GM12874 (cell line): ENCODE measurements at regions not wholly inside any gene's neighbourhood (a gene's known extent, or its start where the extent isn't known, plus 50 kb on each side); places are given as distances from the start of the nearest gene placed in this dataset.

Experiments
- TF ChIP-seq, protein P1 (sequence below): IDR thresholded peaks from 2 replicates; pipeline ENCODE4 v1.5.1; 2011; ENCODE audit warnings: low read depth, mild to moderate bottlenecking, control low read depth, low read length, moderate library complexity; ENCODE audit not compliant: insufficient read depth

DNA sequence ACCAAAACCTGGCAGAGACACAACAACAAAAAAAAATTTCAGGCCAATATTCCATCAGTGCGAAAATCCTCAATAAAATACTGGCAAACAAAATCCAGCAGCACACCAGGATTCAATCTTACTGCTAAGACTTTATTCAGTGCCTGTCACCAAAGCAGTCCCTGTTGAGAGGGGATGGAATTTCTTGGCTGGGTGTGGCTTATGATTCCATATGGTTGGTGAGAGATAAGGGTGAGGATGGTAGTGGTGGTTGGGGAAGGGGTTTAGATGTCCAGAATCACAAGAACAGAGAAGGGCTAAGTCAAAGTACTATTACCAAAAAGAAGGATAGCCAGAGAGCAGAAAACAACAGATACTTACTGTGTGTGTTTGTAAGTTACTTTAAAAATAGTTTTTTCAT, 152.8 kb upstream of the SLC35B3 start:
- TF ChIP-seq, protein P1, sequence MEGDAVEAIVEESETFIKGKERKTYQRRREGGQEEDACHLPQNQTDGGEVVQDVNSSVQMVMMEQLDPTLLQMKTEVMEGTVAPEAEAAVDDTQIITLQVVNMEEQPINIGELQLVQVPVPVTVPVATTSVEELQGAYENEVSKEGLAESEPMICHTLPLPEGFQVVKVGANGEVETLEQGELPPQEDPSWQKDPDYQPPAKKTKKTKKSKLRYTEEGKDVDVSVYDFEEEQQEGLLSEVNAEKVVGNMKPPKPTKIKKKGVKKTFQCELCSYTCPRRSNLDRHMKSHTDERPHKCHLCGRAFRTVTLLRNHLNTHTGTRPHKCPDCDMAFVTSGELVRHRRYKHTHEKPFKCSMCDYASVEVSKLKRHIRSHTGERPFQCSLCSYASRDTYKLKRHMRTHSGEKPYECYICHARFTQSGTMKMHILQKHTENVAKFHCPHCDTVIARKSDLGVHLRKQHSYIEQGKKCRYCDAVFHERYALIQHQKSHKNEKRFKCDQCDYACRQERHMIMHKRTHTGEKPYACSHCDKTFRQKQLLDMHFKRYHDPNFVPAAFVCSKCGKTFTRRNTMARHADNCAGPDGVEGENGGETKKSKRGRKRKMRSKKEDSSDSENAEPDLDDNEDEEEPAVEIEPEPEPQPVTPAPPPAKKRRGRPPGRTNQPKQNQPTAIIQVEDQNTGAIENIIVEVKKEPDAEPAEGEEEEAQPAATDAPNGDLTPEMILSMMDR: no peak

DNA sequence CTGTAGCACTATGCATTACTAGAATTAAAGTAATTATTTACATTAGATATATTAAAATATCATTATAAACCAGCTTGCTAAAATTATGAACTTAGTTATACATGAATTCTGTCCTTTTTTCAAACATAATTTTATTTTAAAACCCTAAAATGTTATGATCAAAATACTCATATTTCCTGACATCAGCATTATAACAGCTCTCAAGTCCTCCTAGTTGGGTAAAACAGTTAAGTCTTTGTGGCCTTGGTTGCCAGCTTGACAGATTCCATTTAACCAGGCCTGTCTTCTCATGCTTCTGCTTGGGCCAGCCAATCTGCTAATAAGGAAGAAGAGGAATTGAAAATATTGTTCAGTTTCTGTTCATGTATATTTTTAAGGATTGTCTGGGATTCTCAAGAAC, 147.9 kb upstream of the SLC35B3 start:
- TF ChIP-seq, protein P1: no peak

DNA sequence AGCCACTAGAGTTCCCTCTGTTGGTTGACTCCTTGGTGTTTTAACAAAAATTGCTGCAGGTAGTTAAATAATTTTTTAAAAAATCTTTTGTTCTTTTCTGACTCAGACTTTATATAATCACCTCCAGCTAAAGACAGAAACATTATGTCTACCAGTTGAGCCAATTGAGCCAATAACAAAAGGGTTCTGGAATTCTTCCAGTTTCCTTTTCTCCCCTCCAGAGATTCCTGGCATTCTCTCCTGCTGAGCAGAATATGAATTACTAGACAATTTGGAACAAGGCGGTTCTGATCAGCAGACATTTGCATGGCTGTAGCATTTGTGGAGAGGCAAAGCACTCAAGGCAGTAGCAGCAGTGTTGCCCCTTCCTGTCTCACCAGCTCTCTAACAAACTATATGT, 144.0 kb upstream of the SLC35B3 start:
- TF ChIP-seq, protein P1: no peak

DNA sequence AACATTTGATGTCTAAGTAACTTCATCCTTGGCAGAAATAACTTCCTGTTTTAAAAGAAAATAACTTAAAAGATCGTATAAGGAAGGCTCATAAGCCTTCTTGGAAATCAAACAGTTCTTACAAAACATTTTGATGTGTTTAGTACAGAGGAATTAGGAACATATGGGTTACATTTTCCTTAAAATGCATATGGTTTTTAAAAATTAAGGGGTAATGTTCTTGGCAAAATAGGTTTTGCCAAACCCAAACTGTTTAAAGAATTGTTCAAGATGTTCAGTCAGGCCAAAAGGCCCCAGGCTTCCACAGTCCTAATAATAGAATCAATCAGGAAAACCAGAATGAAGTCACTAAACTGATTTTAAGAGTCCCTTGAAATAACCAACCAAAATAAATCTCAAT, 142.7 kb upstream of the SLC35B3 start:
- TF ChIP-seq, protein P1: no peak

DNA sequence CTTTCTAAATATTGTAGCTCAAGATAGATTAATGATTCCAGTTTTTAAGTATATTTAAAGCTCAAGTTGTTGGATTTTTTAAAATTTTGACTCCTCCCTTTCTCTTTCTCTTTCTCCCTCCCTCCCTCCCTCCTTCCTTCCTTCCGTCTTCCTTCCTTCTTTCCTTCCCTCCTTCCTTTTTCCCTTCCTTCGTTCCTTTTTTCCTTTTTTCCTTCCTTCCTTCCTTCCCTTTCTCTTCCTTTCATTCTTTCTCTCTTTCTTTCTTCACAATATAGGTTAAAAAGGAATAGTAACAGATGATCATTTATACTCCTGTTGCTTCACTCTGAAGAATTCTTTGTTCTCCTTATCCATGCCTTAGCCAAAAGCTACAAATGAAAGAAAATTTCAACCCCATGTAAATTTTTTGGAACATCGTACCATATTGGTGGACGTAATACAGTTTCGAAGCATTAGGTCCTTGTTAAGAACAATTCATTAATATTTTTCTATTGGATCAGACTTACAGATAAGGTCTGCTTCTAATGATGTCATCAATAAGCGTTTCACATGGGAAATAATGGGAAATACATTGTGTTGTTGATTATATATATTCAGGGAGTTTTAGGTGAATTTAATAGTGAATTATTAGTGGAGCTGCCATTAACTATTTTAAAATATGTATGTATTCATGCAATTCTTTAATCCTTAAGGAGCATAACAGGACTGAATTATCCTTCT, 139.6 kb upstream of the SLC35B3 start:
- TF ChIP-seq, protein P1: no peak

DNA sequence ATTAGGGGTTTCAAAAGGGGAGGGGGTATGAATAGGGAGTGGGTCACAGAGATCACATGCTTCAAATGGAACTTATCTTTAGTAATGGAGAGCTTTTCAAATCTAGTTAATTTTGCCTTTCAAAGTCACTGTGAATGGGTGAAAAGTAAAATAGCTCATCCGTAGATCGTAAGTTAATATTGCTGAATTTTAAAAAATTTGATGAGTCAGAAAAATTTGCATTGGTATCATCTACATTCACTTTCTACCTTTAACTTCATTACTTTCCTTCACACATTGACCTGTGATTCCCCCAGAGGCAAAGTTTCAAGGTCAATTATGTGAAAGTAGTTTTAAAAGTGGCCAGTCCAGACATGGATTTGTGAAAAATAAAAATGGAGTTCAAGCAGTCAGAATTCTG, 139.0 kb upstream of the SLC35B3 start:
- TF ChIP-seq, protein P1: no peak

DNA sequence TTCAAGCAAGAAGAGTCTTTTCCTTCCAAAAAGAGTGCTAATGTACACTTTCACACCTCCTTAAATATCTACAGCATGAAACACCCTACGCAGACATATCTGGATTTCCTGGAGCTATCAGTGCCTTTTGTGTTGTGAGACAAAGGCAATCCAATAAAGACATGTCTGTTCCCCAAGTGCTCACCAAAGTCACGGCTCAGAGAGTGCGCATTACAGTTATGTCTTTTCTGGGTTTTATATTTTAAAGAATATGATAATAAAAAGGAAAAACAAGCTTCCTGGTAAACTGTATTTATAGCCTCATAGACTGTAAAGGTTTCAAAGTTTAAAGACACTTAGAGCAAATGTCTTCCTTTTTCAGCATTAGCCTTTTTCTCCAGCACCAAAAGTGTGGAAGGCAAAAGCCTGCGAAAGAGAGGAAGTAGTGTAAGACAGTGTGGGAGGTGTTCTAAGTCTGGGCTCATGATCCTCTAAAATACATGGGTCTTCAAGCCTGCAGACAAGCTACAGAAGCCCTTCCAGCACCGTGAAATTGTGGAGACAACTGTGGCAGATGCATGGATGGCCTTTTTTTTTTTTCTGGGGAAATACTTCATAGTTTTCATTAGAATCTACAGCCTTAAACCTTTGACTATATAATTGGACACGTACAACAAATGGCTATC, 135.0 kb upstream of the SLC35B3 start:
- TF ChIP-seq, protein P1: no peak
